Esophagus muscularis mucosa (tissue), 4 donors: ENCODE measurements at regions not wholly inside any gene's neighbourhood (a gene's known extent, or its start where the extent isn't known, plus 50 kb on each side); places are given as distances from the start of the nearest gene placed in this dataset.

ENCODE experiments used
- EP300 ChIP-seq: sonication (generic); formaldehyde crosslinking; IDR thresholded peaks from one replicate; pipeline ENCODE4 v1.6.1; 2017; ENCODE audit warnings: antibody characterized with exemption
- POLR2A ChIP-seq: fragments of 450-650 bp; IDR thresholded peaks from one replicate; pipeline ENCODE4 v1.6.1; 2017; ENCODE audit warnings: antibody characterized with exemption, moderate library complexity, mild to moderate bottlenecking, low read depth
- POLR2AphosphoS5 ChIP-seq, 2 donors: sonication (generic); formaldehyde crosslinking; IDR thresholded peaks; one replicate each; pipeline ENCODE4 v1.6.1; 2017; ENCODE audit warnings: antibody characterized with exemption in 2 of 2
- TF ChIP-seq, protein P1 (sequence below), 3 experiments: fragments of 200-600 bp in 2 of 3; fragments of 450-650 bp in 1 of 3; sonication (generic) in 2 of 3; IDR thresholded peaks; one replicate each; pipeline ENCODE4 v1.5.1; 2017 to 2019; ENCODE audit warnings: antibody characterized with exemption in 3 of 3, mild to moderate bottlenecking in 2 of 3, moderate library complexity in 1 of 3

- TF ChIP-seq, protein P1, sequence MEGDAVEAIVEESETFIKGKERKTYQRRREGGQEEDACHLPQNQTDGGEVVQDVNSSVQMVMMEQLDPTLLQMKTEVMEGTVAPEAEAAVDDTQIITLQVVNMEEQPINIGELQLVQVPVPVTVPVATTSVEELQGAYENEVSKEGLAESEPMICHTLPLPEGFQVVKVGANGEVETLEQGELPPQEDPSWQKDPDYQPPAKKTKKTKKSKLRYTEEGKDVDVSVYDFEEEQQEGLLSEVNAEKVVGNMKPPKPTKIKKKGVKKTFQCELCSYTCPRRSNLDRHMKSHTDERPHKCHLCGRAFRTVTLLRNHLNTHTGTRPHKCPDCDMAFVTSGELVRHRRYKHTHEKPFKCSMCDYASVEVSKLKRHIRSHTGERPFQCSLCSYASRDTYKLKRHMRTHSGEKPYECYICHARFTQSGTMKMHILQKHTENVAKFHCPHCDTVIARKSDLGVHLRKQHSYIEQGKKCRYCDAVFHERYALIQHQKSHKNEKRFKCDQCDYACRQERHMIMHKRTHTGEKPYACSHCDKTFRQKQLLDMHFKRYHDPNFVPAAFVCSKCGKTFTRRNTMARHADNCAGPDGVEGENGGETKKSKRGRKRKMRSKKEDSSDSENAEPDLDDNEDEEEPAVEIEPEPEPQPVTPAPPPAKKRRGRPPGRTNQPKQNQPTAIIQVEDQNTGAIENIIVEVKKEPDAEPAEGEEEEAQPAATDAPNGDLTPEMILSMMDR (IDR thresholded peaks at IDR 0.05) = no peak
- TF ChIP-seq POLR2AphosphoS5 (IDR thresholded peaks at IDR 0.05) = no peak
- no peak for TF ChIP-seq POLR2A
- TF ChIP-seq EP300 = no peak
These were observed 97.1 kb upstream of the TOP1 start for GRCh38 chr20:40931410-40932044.
